ENCODE measurements at regions not wholly inside any gene's neighbourhood (a gene's known extent, or its start where the extent isn't known, plus 50 kb on each side); places are given as distances from the start of the nearest gene placed in this dataset.

- Histone ChIP-seq H3K27ac (ENCODE audit: low read depth in 1 of 2, low read length in 2 of 2) (no peak overlapping the region), H3K4me3 (ENCODE audit: low read depth in 1 of 3, low read length in 3 of 3) (no peak overlapping the region), H3K9ac (ENCODE audit: low read depth in 1 of 2, low read length in 2 of 2) (no peak overlapping the region), H3K36me3 (ENCODE audit: control insufficient read depth in 4 of 4, insufficient read depth in 3 of 4, low read depth in 1 of 4, low read length in 3 of 4) (no peaks in the 10 kb centered on the region), H3K4me1 (ENCODE audit: control insufficient read depth in 4 of 4, insufficient read depth in 4 of 4, low read length in 3 of 4) (no peaks in the 10 kb centered on the region), H3K27me3 (ENCODE audit: control insufficient read depth in 4 of 4, insufficient read depth in 4 of 4, low read length in 3 of 4) (no peaks in the 10 kb centered on the region), H3K9me3 (ENCODE audit: control insufficient read depth in 4 of 4, low read length in 3 of 4) (peaks cover 0 to 5% (median 1%) of the 10 kb centered on the region in 4 donors)
- TF ChIP-seq NR2F2 (IDR thresholded peaks at IDR 0.05) (no peak), YY1 (IDR thresholded peaks at IDR 0.05) (no peak)
- 60% methylated on average over 2 of the region's 2 CpGs for WGBS
- DNase-seq (ENCODE audit: low spot score): no peak
These were observed 211.5 kb upstream of the TAS2R1 start for GRCh38 chr5:9841516-9842170.

- TF ChIP-seq NR2F2 (IDR thresholded peaks at IDR 0.05) (no peak), SP1 (IDR thresholded peaks at IDR 0.05) (no peak), RXRA (IDR thresholded peaks at IDR 0.05) (no peak), TAF1 (conservative IDR thresholded peaks at IDR 0.05) (no peak), FOXA2 (IDR thresholded peaks at IDR 0.05) (no peak), JUND (IDR thresholded peaks at IDR 0.05) (no peak), HNF4A (conservative IDR thresholded peaks at IDR 0.05) (no peak), RAD21 (IDR thresholded peaks at IDR 0.05) (no peak), ZBTB33 (IDR thresholded peaks at IDR 0.05) (no peak), YY1 (IDR thresholded peaks at IDR 0.05) (no peak), HNF4G (IDR thresholded peaks at IDR 0.05) (no peak)
- Histone ChIP-seq H3K9me3 (ENCODE audit: control insufficient read depth in 4 of 4, low read length in 3 of 4) (peaks cover 0 to 5% (median 1%) of the 10 kb centered on the region in 4 donors), H3K9ac (ENCODE audit: low read depth in 1 of 2, low read length in 2 of 2) (no peak overlapping the region), H3K27ac (ENCODE audit: low read depth in 1 of 2, low read length in 2 of 2) (no peak overlapping the region), H3K4me1 (ENCODE audit: control insufficient read depth in 4 of 4, insufficient read depth in 4 of 4, low read length in 3 of 4) (no peaks in the 10 kb centered on the region), H3K4me3 (ENCODE audit: low read depth in 1 of 3, low read length in 3 of 3) (no peak overlapping the region), H3K27me3 (ENCODE audit: control insufficient read depth in 4 of 4, insufficient read depth in 4 of 4, low read length in 3 of 4) (peaks cover 0 to 2% (median 0%) of the 10 kb centered on the region in 4 donors), H3K36me3 (ENCODE audit: control insufficient read depth in 4 of 4, insufficient read depth in 3 of 4, low read depth in 1 of 4, low read length in 3 of 4) (no peaks in the 10 kb centered on the region)
- WGBS: 63% methylated on average over 7 of the region's 7 CpGs
- DNase-seq (ENCODE audit: low spot score): no peak
These were observed 208.8 kb upstream of the TAS2R1 start for GRCh38 chr5:9838916-9839315.

GRCh38 chr5:9834871-9835770 lies 205.0 kb upstream of the TAS2R1 start:
- H3K4me3 ChIP-seq (ENCODE audit: low read depth in 1 of 3, low read length in 3 of 3): no peak overlapping the region
- 30% methylated on average over 9 of the region's 9 CpGs for WGBS
- TF ChIP-seq HNF4G (IDR thresholded peaks at IDR 0.05) (no peak), REST (IDR thresholded peaks at IDR 0.05) (no peak), YY1 (IDR thresholded peaks at IDR 0.05) (no peak), SP1 (IDR thresholded peaks at IDR 0.05) (no peak), RAD21 (IDR thresholded peaks at IDR 0.05) (no peak), EGR1 (IDR thresholded peaks at IDR 0.05; ENCODE audit: low read depth in 2 of 2) (no peak), CTCF (IDR thresholded peaks at IDR 0.05; ENCODE audit: low read depth, low read length, missing input control) (no peak), MAX (IDR thresholded peaks at IDR 0.05) (no peak), GABPA (IDR thresholded peaks at IDR 0.05 in 1 of 2, conservative IDR thresholded peaks at IDR 0.05 in 1 of 2) (no peak), ATF3 (IDR thresholded peaks at IDR 0.05) (no peak), JUND (IDR thresholded peaks at IDR 0.05) (no peak)

More at GRCh38 chr5:9834871-9835770, 205.0 kb upstream of the TAS2R1 start:
- no peak for DNase-seq (ENCODE audit: low spot score)
- Histone ChIP-seq H3K9ac (ENCODE audit: low read depth in 1 of 2, low read length in 2 of 2) (no peak overlapping the region), H3K9me3 (ENCODE audit: control insufficient read depth in 4 of 4, low read length in 3 of 4) (no peaks in the 10 kb centered on the region), H3K27me3 (ENCODE audit: control insufficient read depth in 4 of 4, insufficient read depth in 4 of 4, low read length in 3 of 4) (peaks cover 0 to 2% (median 0%) of the 10 kb centered on the region in 4 donors), H3K36me3 (ENCODE audit: control insufficient read depth in 4 of 4, insufficient read depth in 3 of 4, low read depth in 1 of 4, low read length in 3 of 4) (no peaks in the 10 kb centered on the region), H3K27ac (ENCODE audit: low read depth in 1 of 2, low read length in 2 of 2) (no peak overlapping the region), H3K4me1 (ENCODE audit: control insufficient read depth in 4 of 4, insufficient read depth in 4 of 4, low read length in 3 of 4) (no peaks in the 10 kb centered on the region)
